ENCODE measurements at regions not wholly inside any gene's neighbourhood (a gene's known extent, or its start where the extent isn't known, plus 50 kb on each side); places are given as distances from the start of the nearest gene placed in this dataset.

GRCh38 chr2:19674051-19675002 is 227.5 kb downstream of the TTC32 start:
- Histone ChIP-seq H3K27me3 (ENCODE audit: insufficient read depth, poor library complexity, severe bottlenecking) (no peaks in the 10 kb centered on the region), H3K4me1 (ENCODE audit: insufficient read depth, poor library complexity, severe bottlenecking) (no peaks in the 10 kb centered on the region), H3K4me3 (ENCODE audit: severe bottlenecking) (no peak overlapping the region), H3K36me3 (ENCODE audit: low read depth) (no peaks in the 10 kb centered on the region), H3K27ac (ENCODE audit: poor library complexity, severe bottlenecking) (no peak overlapping the region), H3K9me3 (ENCODE audit: severe bottlenecking) (no peaks in the 10 kb centered on the region)
- DNase-seq (ENCODE audit: low spot score) (no peak), ATAC-seq (ENCODE audit: low read depth) (no peak)
- no peak for TF ChIP-seq CTCF (IDR thresholded peaks at IDR 0.05; ENCODE audit: poor library complexity, severe bottlenecking)

GRCh38 chr2:19673213-19673791 is 228.5 kb downstream of the TTC32 start:
- 0 out of 3 replicates have a peak, but pooled peaks have one; percentile 14 for ATAC-seq (ENCODE audit: low read depth)
- DNase-seq (ENCODE audit: low spot score) = no peak
- Histone ChIP-seq H3K27ac (ENCODE audit: poor library complexity, severe bottlenecking) (no peak overlapping the region), H3K36me3 (ENCODE audit: low read depth) (no peaks in the 10 kb centered on the region), H3K9me3 (ENCODE audit: severe bottlenecking) (no peaks in the 10 kb centered on the region), H3K27me3 (ENCODE audit: insufficient read depth, poor library complexity, severe bottlenecking) (no peaks in the 10 kb centered on the region), H3K4me1 (ENCODE audit: insufficient read depth, poor library complexity, severe bottlenecking) (no peaks in the 10 kb centered on the region), H3K4me3 (ENCODE audit: severe bottlenecking) (no peak overlapping the region)
- TF ChIP-seq CTCF (IDR thresholded peaks at IDR 0.05; ENCODE audit: poor library complexity, severe bottlenecking) = no peak

GRCh38 chr2:19671916-19672315 is 229.9 kb downstream of the TTC32 start:
- no peaks in the 10 kb centered on the region for H3K36me3 ChIP-seq (ENCODE audit: low read depth)

GRCh38 chr2:19671311-19671710 is 230.5 kb downstream of the TTC32 start:
- no peak for DNase-seq (ENCODE audit: low spot score)
- TF ChIP-seq CTCF (IDR thresholded peaks at IDR 0.05; ENCODE audit: poor library complexity, severe bottlenecking) = no peak

More at GRCh38 chr2:19671916-19672315, 229.9 kb downstream of the TTC32 start:
- no peak for ATAC-seq (ENCODE audit: low read depth)
- no peak for DNase-seq (ENCODE audit: low spot score)
- Histone ChIP-seq H3K27me3 (ENCODE audit: insufficient read depth, poor library complexity, severe bottlenecking) (no peaks in the 10 kb centered on the region), H3K4me1 (ENCODE audit: insufficient read depth, poor library complexity, severe bottlenecking) (peaks cover 1% of the 10 kb centered on the region), H3K9me3 (ENCODE audit: severe bottlenecking) (no peaks in the 10 kb centered on the region), H3K27ac (ENCODE audit: poor library complexity, severe bottlenecking) (no peak overlapping the region), H3K4me3 (ENCODE audit: severe bottlenecking) (no peak overlapping the region)
- no peak for TF ChIP-seq CTCF (IDR thresholded peaks at IDR 0.05; ENCODE audit: poor library complexity, severe bottlenecking)

More at GRCh38 chr2:19671311-19671710, 230.5 kb downstream of the TTC32 start:
- Histone ChIP-seq H3K9me3 (ENCODE audit: severe bottlenecking) (no peaks in the 10 kb centered on the region), H3K4me3 (ENCODE audit: severe bottlenecking) (no peak overlapping the region), H3K36me3 (ENCODE audit: low read depth) (no peaks in the 10 kb centered on the region), H3K27ac (ENCODE audit: poor library complexity, severe bottlenecking) (no peak overlapping the region), H3K4me1 (ENCODE audit: insufficient read depth, poor library complexity, severe bottlenecking) (peaks cover 4% of the 10 kb centered on the region), H3K27me3 (ENCODE audit: insufficient read depth, poor library complexity, severe bottlenecking) (no peaks in the 10 kb centered on the region)
- no peak for ATAC-seq (ENCODE audit: low read depth)

Measured in RWPE2 (cell line).